ENCODE measurements at regions not wholly inside any gene's neighbourhood (a gene's known extent, or its start where the extent isn't known, plus 50 kb on each side); places are given as distances from the start of the nearest gene placed in this dataset.

GRCh38 chr13:103145442-103145841 lies 79.2 kb upstream of the SLC10A2 start:
- TF ChIP-seq CTCF (tag by site-specific recombination; IDR thresholded peaks at IDR 0.05) (no peak), ZSCAN23 (tag by site-specific recombination; IDR thresholded peaks at IDR 0.05) (no peak)
